PC-3 (cell line): ENCODE measurements at regions not wholly inside any gene's neighbourhood (a gene's known extent, or its start where the extent isn't known, plus 50 kb on each side); places are given as distances from the start of the nearest gene placed in this dataset.

ENCODE experiments used
- EZH2 ChIP-seq: fragments of 300-600 bp; sonication (generic); IDR thresholded peaks from one replicate; pipeline ENCODE4 v1.6.1; 2017; ENCODE audit warnings: antibody characterized with exemption, mild to moderate bottlenecking, low read length; ENCODE audit not compliant: unreplicated experiment
- EZH2phosphoT487 ChIP-seq: fragments of 300-600 bp; sonication (generic); IDR thresholded peaks from 2 replicates; pipeline ENCODE4 v1.6.1; 2018; ENCODE audit warnings: mild to moderate bottlenecking, antibody characterized with exemption, low read length, borderline replicate concordance
- TF ChIP-seq, protein P1 (sequence below): fragments of 300-600 bp; sonication (generic); conservative IDR thresholded peaks from 2 replicates; pipeline ENCODE4 v1.5.1; 2017; ENCODE audit warnings: antibody characterized with exemption, low read depth, mild to moderate bottlenecking, low read length

- TF ChIP-seq, protein P1, sequence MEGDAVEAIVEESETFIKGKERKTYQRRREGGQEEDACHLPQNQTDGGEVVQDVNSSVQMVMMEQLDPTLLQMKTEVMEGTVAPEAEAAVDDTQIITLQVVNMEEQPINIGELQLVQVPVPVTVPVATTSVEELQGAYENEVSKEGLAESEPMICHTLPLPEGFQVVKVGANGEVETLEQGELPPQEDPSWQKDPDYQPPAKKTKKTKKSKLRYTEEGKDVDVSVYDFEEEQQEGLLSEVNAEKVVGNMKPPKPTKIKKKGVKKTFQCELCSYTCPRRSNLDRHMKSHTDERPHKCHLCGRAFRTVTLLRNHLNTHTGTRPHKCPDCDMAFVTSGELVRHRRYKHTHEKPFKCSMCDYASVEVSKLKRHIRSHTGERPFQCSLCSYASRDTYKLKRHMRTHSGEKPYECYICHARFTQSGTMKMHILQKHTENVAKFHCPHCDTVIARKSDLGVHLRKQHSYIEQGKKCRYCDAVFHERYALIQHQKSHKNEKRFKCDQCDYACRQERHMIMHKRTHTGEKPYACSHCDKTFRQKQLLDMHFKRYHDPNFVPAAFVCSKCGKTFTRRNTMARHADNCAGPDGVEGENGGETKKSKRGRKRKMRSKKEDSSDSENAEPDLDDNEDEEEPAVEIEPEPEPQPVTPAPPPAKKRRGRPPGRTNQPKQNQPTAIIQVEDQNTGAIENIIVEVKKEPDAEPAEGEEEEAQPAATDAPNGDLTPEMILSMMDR, result no peak
- TF ChIP-seq EZH2 (no peak), EZH2phosphoT487 (no peak)
Observed at GRCh38 chr11:116065191-116065895, 561.1 kb upstream of the CADM1 start.
